ENCODE measurements at regions not wholly inside any gene's neighbourhood (a gene's known extent, or its start where the extent isn't known, plus 50 kb on each side); places are given as distances from the start of the nearest gene placed in this dataset.
"Not testable (repeated sequence)": the region's sequence is repeated elsewhere in the genome, so short reads cannot be mapped to it uniquely, and the experiment has no call there.

- no peak for DNase-seq (ENCODE audit: low spot score)
Observed at GRCh38 chr3:94709249-94709902, 646.5 kb downstream of the NSUN3 start.

DNA sequence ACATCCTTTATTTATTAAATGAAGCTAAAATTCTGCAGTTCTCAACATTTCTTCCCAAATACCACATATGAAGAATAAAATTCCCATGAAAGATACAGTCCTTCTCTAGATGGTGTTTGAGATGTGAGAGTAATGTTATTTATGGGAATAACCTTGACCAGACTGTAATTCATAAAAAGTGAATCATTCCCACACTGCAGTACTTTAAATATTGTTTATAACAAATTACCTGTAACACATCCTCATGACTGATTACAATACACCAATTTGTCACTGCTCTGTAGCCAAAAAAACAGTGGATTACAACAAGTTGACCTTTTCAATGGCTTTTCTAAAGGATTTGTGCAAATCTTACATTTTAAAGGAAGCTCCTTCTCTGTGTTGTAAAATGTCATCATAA, 651.3 kb downstream of the NSUN3 start:
- DNase-seq (ENCODE audit: low spot score), result no peak

DNA sequence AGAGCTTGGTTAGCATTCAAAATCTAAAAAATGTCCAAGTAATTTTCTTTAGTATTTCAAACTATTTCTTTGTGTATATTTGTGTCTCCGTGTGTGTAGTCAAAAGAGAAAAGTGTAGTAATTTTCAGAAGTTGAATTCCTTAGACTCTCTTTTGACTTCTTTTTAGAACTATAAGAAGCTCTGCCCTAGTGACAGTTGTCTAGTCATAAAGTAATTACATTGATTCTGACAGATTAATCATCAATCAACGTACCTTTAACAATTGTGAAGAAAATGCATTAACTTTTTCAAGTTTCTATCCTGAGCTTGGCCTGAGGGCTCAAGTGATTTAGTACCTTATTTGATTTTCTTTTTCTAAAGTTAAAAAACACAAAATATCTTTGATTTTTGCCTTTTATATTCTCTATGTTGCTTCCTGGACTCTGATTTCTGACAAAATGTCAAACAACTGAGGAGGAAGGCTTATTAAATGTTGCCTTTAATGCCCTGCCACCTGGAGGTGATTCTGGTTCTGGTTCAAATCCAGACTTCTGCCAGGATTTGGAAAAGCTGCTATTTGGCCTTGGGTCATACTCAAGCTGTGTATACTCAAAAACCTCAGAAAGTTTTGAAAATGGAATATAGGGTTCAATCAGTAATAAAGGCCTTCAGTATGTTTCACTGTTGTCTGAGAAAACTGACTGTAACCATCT, 653.6 kb downstream of the NSUN3 start:
- no peak for DNase-seq (ENCODE audit: low spot score)

DNA sequence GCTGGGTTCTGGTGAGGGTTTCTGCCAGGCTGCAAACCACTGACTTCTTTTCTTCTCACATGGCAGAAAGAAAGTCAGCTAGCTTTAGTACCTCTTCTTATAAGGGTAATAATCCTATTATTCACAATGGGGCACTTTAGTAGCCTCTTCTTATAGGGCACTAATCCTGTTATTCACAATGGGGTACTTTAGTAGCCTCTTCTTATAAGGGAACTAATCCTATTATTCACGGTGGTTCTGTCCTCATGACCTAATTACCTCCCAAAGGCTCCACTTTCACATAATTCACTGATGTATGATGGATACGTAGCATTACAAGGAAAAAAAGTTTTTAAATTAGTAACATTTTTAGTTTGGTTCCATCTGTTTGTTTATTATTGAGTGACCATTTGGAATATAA, 671.3 kb downstream of the NSUN3 start:
- DNase-seq (ENCODE audit: low spot score), result no peak

- no peak for DNase-seq (ENCODE audit: low spot score)
Observed at GRCh38 chr3:94735354-94735753, 672.5 kb downstream of the NSUN3 start.

DNA sequence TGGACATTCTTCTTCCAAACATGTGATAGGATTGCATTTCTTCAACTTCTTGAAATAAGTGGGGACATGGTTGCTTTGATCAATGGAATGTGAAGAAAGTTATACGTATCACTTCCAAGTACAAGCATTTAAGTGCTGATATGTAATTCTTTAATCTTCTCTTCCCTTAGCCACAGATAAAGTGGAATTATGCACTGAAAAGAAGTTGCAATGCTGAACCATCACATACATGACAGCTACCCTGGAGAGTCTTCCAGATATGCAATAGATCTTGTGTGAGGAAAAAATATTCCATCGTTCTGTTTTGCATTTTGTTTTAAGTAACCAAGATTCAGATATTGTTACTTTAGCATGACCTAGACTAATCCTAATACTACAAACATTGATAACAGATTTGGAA, 674.3 kb downstream of the NSUN3 start:
- no peak for DNase-seq (ENCODE audit: low spot score)

DNA sequence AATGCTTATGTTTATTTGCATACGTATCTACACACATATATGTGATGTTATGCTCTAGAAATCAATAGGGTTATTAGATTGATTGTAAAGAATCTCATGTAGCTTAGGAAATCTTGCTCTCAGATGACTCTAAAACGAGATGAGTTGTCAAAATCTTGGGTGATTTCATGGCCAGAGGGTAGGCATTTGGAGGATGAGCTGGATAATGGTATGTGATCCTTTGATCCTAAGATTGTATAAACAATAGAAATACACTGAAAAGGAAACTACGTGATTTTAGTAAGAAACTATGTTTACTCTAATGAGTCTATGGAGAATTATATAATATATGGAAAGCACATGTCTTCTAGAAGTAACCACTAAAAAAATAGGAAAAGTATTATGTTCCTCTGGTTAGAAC, 676.6 kb downstream of the NSUN3 start:
- no peak for DNase-seq (ENCODE audit: low spot score)

DNA sequence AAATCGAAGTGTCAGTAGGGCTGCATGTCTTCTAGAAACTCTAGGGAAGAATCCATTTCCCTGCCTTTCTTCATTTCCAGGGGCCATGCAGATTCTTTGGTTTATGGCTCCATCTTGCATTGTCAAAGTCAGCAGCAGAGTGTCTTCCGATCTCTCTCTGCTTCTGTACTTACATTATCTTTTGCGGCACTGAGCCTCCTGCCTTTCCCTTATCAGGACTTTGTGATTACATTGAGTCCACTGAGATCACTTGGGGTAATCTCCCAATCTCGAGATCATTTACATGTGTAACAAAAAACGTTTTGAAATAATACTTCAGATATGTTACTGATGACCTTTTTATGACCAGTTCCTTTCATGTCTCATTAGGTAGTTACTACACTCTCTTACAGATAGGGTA, 695.9 kb downstream of the NSUN3 start:
- no peak for DNase-seq (ENCODE audit: low spot score)

- DNase-seq (ENCODE audit: low spot score), result no peak
Observed at GRCh38 chr3:94772402-94772801, 709.5 kb downstream of the NSUN3 start.

- no peak for DNase-seq (ENCODE audit: low spot score)
Observed at GRCh38 chr3:94775746-94776145, 712.9 kb downstream of the NSUN3 start.

GRCh38 chr3:94776401-94776915, 713.6 kb downstream of the NSUN3 start:
- no peak for DNase-seq (ENCODE audit: low spot score)

DNA sequence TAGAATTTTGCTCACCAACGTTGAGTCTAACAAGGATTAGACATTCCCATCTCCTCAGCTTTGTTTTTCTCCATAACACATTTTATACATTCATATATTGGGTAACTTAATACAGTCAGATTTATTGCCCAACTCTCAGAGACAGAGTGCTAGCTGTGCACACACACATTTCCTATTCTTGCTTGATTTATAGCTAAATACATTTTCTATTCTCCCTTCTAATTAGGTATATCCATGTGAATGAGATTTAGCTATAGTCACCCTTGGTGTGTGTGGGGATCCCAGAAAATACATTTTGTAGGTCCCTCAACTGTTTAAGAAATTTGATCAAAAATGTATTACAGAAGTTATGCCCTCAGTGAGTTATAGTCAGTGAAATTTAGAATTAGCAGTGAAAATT, 715.4 kb downstream of the NSUN3 start:
- DNase-seq (ENCODE audit: low spot score), result no peak

GRCh38 chr3:94778814-94779494, 716.1 kb downstream of the NSUN3 start:
- no peak for DNase-seq (ENCODE audit: low spot score)

DNA sequence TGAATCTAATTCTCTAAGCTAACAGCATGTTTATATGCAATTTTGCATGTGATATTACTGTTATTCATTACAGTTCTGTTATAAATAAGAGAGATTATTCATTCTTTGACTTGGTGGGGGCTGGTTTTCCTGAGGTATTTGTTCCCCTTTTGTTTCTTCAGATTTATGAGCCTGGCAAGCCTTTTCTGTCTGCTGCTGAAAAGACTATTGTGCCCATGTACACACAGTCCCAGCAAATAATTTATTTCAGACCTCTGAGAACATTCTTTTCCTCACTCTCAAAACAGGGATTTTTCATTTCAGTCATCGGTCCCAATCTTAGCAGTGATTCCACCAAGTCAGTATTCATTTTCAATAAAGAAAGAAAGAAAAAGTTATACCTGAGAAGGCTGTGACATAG, 716.8 kb downstream of the NSUN3 start:
- no peak for DNase-seq (ENCODE audit: low spot score)

DNA sequence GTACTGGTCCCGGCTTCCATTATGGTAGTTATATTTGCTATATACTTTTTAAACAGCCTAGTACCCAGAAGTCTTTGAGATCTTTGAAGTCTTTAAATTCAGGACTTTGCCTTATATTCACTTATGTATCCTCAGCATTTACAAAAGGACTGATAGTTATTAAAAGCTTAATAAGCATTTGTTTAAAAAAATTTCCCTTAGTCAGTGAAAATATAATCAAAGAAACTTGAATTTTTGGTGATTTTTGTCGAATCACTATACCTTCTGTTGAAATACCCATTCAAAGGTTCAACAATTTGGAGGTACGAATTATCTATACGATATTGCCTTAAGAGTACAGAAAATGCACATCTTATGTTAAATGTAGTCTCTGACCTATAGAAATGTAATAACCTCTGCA, 721.4 kb downstream of the NSUN3 start:
- no peak for DNase-seq (ENCODE audit: low spot score)

DNA sequence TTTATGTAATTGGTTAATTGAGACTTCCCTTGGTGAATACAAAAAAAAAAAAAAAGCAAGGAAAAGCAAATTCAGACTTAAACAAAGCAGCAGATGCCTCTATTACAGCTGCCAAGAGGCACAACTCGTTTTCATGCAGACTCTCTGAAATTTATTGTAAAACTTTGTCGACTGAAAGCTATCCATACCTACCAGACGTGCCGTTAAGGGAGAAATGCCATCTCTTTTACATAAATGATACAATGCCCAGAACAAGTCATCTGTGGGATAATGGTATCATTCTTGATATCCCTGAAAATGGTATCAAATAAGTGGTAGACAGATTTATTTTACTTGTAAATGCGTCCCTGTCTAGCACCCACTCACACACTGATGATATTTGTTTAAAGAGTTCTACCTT, 724.2 kb downstream of the NSUN3 start:
- DNase-seq (ENCODE audit: low spot score), result no peak

DNA sequence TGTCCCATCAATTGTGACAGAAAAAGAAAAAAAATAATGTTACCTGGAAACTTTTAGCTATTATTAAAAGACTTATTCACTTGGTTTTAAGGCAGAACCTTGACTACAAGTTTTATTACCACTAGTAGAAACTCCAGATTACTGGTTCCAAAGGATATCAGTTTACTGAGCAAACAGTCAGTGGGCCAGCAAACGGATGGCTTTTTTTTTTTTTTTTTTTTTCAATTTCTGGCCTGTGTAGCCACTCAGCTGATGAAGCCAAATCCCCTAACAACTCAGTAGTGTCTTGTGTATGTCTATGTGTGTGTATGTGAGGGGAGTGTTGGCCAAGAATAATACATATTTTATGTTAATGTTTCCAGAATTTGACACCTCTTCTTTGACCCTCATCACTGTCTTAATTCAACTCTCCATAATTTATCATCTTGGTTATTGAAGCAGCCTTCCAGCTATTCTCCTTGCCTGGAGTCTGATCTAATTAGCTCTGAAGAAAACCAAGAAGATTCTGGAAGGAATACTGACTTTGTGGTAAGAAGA, 724.9 kb downstream of the NSUN3 start:
- no peak for DNase-seq (ENCODE audit: low spot score)

DNA sequence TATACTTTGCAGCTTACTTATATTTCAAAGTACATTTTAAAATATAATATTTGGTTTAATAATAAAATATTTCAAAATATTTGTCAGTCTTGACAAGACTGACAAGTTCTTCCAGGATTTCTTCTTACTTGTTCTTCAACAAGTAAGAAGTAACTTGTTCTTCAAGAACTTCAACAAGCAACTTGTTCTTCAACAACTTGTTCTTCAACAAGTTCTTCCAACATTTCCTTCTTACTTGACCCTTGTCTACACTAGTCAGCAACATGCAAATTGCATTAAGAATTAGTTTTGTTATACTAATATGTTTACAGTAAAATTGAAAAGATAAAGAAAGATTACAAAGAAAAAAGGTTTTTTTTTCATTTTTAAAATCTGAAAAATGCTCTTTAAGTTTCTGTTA, 731.7 kb downstream of the NSUN3 start:
- DNase-seq (ENCODE audit: low spot score), result no peak

DNA sequence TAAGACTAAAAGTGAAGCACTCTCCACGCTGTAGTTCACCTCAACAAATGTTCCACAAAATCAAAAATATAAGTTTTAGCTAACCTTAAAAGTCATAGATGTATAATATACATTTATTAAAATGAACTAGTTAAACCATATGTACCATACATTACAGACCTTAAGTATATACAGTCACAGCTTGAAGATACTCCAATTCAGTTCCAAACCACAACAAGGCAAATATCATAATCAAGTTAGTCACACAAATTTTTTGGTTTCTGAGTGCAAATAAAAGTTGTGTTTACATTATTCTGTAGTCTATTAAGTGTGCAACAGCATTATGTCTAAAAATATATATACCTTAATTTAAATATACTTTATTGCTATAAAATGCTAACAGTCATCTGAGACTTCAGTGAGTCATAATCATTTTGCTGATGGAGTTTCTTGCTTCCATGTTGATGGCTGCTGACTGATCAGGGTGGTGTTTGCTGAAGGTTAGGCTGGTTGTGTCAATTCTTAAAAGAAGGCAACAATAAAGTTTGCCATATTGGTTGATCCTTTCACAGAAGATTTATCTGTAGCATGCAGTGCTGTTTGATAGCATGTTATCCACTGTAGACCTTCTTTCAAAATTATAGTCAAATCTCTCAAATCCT, 736.7 kb downstream of the NSUN3 start:
- no peak for DNase-seq (ENCODE audit: low spot score)

- no peak for DNase-seq (ENCODE audit: low spot score)
Observed at GRCh38 chr3:94811836-94812235, 749.0 kb downstream of the NSUN3 start.

- no peak for DNase-seq (ENCODE audit: low spot score)
Observed at GRCh38 chr3:94821241-94821640, 758.4 kb downstream of the NSUN3 start.

DNA sequence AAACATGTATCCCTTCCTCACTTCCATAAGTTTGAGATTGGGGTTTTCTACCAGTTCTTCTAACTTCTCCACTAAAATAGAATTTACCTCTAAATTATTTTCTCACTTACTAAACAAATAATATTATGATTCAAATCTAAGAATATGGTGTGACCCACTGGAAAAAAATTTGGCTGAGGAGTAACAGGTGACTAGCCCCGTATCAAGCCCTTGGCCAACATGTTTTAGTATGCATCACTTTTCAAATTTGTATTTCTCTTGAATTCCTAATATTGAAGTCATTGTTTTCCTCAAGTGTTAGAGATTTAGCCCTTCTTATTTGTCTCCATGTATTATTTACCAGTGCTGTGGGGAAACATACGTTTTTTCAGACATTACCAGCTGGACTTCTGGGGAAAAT, 759.4 kb downstream of the NSUN3 start:
- DNase-seq (ENCODE audit: low spot score), result no peak

GRCh38 chr3:94846251-94846650, 783.4 kb downstream of the NSUN3 start:
- not testable (repeated sequence) for DNase-seq (ENCODE audit: low spot score)
